ENCODE measurements at regions not wholly inside any gene's neighbourhood (a gene's known extent, or its start where the extent isn't known, plus 50 kb on each side); places are given as distances from the start of the nearest gene placed in this dataset.

DNA sequence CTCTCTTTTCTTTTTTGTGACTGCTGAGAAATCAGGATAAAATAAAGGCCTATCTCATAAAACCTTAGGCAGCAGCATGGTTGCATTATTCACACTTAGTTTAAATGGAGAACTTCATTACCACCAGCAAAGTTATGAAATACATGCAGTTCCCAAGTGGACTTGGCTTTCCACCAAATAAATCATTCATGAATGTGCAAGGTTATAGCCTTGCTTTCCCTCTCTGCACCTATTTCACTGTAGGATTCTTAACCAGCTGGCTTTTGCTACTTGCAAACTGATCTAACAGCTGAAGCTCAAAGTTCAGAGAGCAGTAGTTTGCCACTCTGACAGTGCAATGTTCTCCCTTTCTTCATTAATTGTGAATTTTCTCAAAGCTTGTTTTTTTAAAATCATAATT lies 140.1 kb upstream of the SMIM31 start:
- Mint-ChIP-seq H3K27me3 (ENCODE audit: low read depth, poor library complexity) (no peaks in the 10 kb centered on the region), H3K9me3 (no peaks in the 10 kb centered on the region), H3K4me1 (no peaks in the 10 kb centered on the region), H3K27ac (no peak overlapping the region), H3K36me3 (ENCODE audit: low read depth) (no peaks in the 10 kb centered on the region), H3K4me3 (no peak overlapping the region)
- DNase-seq = no peak
- TF ChIP-seq, protein P1, sequence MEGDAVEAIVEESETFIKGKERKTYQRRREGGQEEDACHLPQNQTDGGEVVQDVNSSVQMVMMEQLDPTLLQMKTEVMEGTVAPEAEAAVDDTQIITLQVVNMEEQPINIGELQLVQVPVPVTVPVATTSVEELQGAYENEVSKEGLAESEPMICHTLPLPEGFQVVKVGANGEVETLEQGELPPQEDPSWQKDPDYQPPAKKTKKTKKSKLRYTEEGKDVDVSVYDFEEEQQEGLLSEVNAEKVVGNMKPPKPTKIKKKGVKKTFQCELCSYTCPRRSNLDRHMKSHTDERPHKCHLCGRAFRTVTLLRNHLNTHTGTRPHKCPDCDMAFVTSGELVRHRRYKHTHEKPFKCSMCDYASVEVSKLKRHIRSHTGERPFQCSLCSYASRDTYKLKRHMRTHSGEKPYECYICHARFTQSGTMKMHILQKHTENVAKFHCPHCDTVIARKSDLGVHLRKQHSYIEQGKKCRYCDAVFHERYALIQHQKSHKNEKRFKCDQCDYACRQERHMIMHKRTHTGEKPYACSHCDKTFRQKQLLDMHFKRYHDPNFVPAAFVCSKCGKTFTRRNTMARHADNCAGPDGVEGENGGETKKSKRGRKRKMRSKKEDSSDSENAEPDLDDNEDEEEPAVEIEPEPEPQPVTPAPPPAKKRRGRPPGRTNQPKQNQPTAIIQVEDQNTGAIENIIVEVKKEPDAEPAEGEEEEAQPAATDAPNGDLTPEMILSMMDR (IDR thresholded peaks at IDR 0.05) = no peak

DNA sequence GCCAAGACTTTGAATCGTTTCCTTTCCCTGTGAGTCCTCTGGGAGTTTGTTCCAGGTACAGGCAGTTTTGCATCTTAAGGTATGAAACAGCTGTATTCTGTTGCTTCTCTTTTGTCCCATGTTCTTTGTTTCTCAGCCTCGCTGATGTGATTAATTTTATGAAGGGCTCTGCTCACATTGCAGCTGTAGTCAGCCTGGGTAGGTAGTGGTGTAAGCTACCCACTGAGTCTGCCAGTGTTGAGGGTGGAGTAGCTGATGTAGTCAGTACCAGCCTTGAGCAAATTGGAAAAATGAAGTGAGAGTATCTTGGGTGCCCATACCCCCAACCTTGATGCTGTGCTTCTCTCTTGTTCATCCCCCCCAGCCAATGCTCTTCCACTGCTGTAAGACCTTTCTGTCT lies 139.6 kb upstream of the SMIM31 start:
- Mint-ChIP-seq H3K4me3 (no peak overlapping the region), H3K27me3 (ENCODE audit: low read depth, poor library complexity) (no peaks in the 10 kb centered on the region), H3K27ac (no peak overlapping the region), H3K9me3 (no peaks in the 10 kb centered on the region), H3K36me3 (ENCODE audit: low read depth) (no peaks in the 10 kb centered on the region), H3K4me1 (no peaks in the 10 kb centered on the region)
- no peak for DNase-seq
- TF ChIP-seq, protein P1 (IDR thresholded peaks at IDR 0.05) = no peak

DNA sequence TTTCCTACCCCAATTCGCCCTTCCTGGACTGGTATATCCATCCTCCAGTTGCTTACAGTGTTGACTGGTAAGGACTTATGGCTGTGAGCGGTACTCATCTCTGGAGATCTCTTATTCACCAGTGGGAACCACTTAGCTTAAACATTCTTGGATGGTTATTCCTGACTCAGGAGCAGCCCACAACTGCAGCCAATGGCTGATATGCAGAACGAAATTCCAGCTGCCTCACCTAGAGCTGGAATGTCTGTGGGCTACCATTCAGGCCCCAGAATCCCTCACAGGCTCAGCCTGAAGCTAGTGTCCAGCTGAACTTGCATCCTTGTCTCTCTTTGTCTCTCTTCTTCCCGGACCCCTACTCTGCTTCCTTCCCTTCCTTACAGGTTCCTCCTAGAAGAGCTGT lies 138.9 kb upstream of the SMIM31 start:
- no peak for DNase-seq
- H3K27me3 Mint-ChIP-seq (ENCODE audit: low read depth, poor library complexity) = no peaks in the 10 kb centered on the region

DNA sequence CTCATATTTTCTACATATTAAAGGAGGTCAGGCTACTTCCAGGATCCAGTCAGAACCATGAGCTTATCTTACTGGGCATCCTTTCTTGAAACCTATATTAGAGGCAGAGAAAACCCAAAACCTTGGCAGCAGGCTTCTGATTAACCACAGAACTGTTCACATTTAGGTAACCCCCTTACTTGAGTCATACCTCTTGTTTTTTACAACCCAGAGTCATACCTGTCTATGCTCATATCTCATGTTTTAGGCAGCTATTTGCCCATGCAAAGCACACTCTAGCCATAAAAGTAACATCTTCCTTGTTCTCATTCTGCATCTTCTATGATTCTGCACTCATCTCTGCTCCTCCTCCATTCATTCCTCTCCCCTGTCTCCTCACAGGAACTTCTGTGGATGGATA lies 138.0 kb upstream of the SMIM31 start:
- TF ChIP-seq, protein P1 (IDR thresholded peaks at IDR 0.05) = no peak
- H3K4me3 Mint-ChIP-seq = no peak overlapping the region
- H3K27ac Mint-ChIP-seq = no peak overlapping the region
- H3K4me1 Mint-ChIP-seq = no peaks in the 10 kb centered on the region
- DNase-seq = no peak
- H3K36me3 Mint-ChIP-seq (ENCODE audit: low read depth) = no peaks in the 10 kb centered on the region
- no peaks in the 10 kb centered on the region for H3K27me3 Mint-ChIP-seq (ENCODE audit: low read depth, poor library complexity)
- H3K9me3 Mint-ChIP-seq = no peaks in the 10 kb centered on the region

More for the DNA sequence above, 138.9 kb upstream of the SMIM31 start:
- Mint-ChIP-seq H3K4me3 (no peak overlapping the region), H3K9me3 (no peaks in the 10 kb centered on the region), H3K4me1 (no peaks in the 10 kb centered on the region), H3K36me3 (ENCODE audit: low read depth) (no peaks in the 10 kb centered on the region), H3K27ac (no peak overlapping the region)
- TF ChIP-seq, protein P1 (IDR thresholded peaks at IDR 0.05) = no peak

DNA sequence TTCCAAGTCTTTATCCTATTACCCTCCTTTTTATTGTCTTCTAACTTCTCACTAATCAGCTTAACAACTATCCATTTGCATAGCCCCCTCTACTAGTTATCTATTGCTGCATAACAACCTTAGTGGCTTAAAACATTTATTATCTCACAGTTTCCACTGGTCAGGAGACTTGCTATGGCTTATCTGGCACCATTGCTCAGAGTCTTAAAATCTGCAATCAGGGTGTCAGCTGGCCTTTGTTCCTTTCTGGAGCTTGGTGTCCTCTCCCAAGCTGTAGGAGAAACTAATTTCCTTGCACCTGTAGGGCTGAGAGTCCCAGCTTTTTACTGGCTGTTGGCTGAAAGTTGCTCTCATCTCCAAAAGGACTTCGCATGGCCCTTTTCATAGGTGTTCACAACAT lies 137.0 kb upstream of the SMIM31 start:
- DNase-seq = no peak
- no peaks in the 10 kb centered on the region for H3K9me3 Mint-ChIP-seq
- no peaks in the 10 kb centered on the region for H3K36me3 Mint-ChIP-seq (ENCODE audit: low read depth)
- TF ChIP-seq, protein P1 (IDR thresholded peaks at IDR 0.05) = no peak
- no peaks in the 10 kb centered on the region for H3K4me1 Mint-ChIP-seq
- H3K27me3 Mint-ChIP-seq (ENCODE audit: low read depth, poor library complexity) = no peaks in the 10 kb centered on the region
- H3K27ac Mint-ChIP-seq = no peak overlapping the region
- no peak overlapping the region for H3K4me3 Mint-ChIP-seq

DNA sequence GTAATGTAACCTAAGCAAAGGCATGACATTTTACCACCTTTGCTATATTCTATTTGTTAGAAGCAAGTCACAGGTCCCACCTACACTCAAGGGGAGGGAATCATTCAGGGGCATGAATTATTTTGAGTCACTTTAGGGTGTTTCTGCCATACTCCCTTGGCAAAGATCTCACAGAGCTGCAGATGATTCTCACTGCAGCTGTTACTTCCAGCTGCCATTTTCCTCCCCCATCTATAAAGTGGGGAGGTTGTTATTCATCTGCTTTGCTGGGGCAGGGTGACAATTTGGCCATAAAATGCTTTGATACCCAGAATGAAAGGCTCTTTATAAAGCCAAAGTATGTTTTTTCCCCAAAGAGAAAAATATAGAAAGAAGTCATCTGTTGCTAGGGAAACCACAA lies 136.5 kb upstream of the SMIM31 start:
- H3K4me1 Mint-ChIP-seq = no peaks in the 10 kb centered on the region
- no peak overlapping the region for H3K4me3 Mint-ChIP-seq
- no peak overlapping the region for H3K27ac Mint-ChIP-seq
- H3K9me3 Mint-ChIP-seq = no peaks in the 10 kb centered on the region
- TF ChIP-seq, protein P1 (IDR thresholded peaks at IDR 0.05) = no peak
- H3K36me3 Mint-ChIP-seq (ENCODE audit: low read depth) = no peaks in the 10 kb centered on the region
- DNase-seq = no peak
- H3K27me3 Mint-ChIP-seq (ENCODE audit: low read depth, poor library complexity) = peaks cover under 1% of the 10 kb centered on the region

Data from nephron progenitor cell (in vitro differentiated cells).